HG02884 (cell line): ENCODE measurements at regions not wholly inside any gene's neighbourhood (a gene's known extent, or its start where the extent isn't known, plus 50 kb on each side); places are given as distances from the start of the nearest gene placed in this dataset.

Experiments
- ATAC-seq: cut with Tn5 transposase; IDR thresholded peaks from one replicate; pipeline ENCODE4 v1.9.1; 2021; ENCODE audit warnings: mild to moderate bottlenecking, moderate library complexity; ENCODE audit not compliant: unreplicated experiment

GRCh38 chr11:104661901-104662300, 236.4 kb downstream of the CASP12 start:
- no peak for ATAC-seq

- ATAC-seq = no peak
Measured at GRCh38 chr11:104661471-104661870, 236.8 kb downstream of the CASP12 start.

GRCh38 chr11:104658177-104658576, 240.1 kb downstream of the CASP12 start:
- ATAC-seq = no peak

- no peak for ATAC-seq
Measured at GRCh38 chr11:104657083-104657482, 241.2 kb downstream of the CASP12 start.

- no peak for ATAC-seq
Measured at GRCh38 chr11:104655066-104655465, 243.2 kb downstream of the CASP12 start.

- ATAC-seq = no peak
Measured at GRCh38 chr11:104654181-104654813, 244.0 kb downstream of the CASP12 start.

- no peak for ATAC-seq
Measured at GRCh38 chr11:104653407-104653806, 244.9 kb downstream of the CASP12 start.

GRCh38 chr11:104652996-104653395, 245.3 kb downstream of the CASP12 start:
- ATAC-seq = no peak

- no peak for ATAC-seq
Measured at GRCh38 chr11:104650234-104650633, 248.0 kb downstream of the CASP12 start.

- ATAC-seq = no peak
Measured at GRCh38 chr11:104649002-104649401, 249.3 kb downstream of the CASP12 start.

GRCh38 chr11:104645261-104646222, 252.7 kb downstream of the CASP12 start:
- ATAC-seq = no peak

- no peak for ATAC-seq
Measured at GRCh38 chr11:104637662-104638170, 260.5 kb downstream of the CASP12 start.

- ATAC-seq = no peak
Measured at GRCh38 chr11:104633226-104633625, 265.0 kb downstream of the CASP12 start.

GRCh38 chr11:104630352-104630751, 267.9 kb downstream of the CASP12 start:
- no peak for ATAC-seq

GRCh38 chr11:104625246-104625645, 273.0 kb downstream of the CASP12 start:
- no peak for ATAC-seq

GRCh38 chr11:104624021-104624420, 274.2 kb downstream of the CASP12 start:
- ATAC-seq = no peak

- ATAC-seq = no peak
Measured at GRCh38 chr11:104623518-104623917, 274.7 kb downstream of the CASP12 start.

- no peak for ATAC-seq
Measured at GRCh38 chr11:104620991-104621390, 277.3 kb downstream of the CASP12 start.

GRCh38 chr11:104619751-104620150, 278.5 kb downstream of the CASP12 start:
- no peak for ATAC-seq

- ATAC-seq = no peak
Measured at GRCh38 chr11:104618954-104619353, 279.3 kb downstream of the CASP12 start.

GRCh38 chr11:104614961-104615360, 283.3 kb downstream of the CASP12 start:
- no peak for ATAC-seq

GRCh38 chr11:104614117-104614680, 284.1 kb downstream of the CASP12 start:
- no peak for ATAC-seq
